ENCODE measurements at regions not wholly inside any gene's neighbourhood (a gene's known extent, or its start where the extent isn't known, plus 50 kb on each side); places are given as distances from the start of the nearest gene placed in this dataset.

GRCh38 chr1:193703655-193704054, 517.2 kb upstream of the B3GALT2 start:
- H3K36me3 Mint-ChIP-seq (ENCODE audit: insufficient read depth), result no peaks in the 10 kb centered on the region
- H3K4me1 Mint-ChIP-seq, result peaks cover 12% of the 10 kb centered on the region
- ATAC-seq (replicated peaks; ENCODE audit: extremely low read depth, poor library complexity, severe bottlenecking), result no peak
- H3K27ac Mint-ChIP-seq (ENCODE audit: low read depth), result no peak overlapping the region
- no peak for DNase-seq (ENCODE audit: low spot score in 2 of 2)
- no peak overlapping the region for H3K4me3 Mint-ChIP-seq
- no peaks in the 10 kb centered on the region for H3K9me3 Mint-ChIP-seq
- no peaks in the 10 kb centered on the region for H3K27me3 Mint-ChIP-seq

- Mint-ChIP-seq H3K27ac (ENCODE audit: low read depth) (no peak overlapping the region), H3K36me3 (ENCODE audit: insufficient read depth) (no peaks in the 10 kb centered on the region), H3K4me3 (no peak overlapping the region), H3K9me3 (no peaks in the 10 kb centered on the region), H3K27me3 (no peaks in the 10 kb centered on the region), H3K4me1 (peaks cover 8% of the 10 kb centered on the region)
- DNase-seq (ENCODE audit: low spot score in 2 of 2) (no peak), ATAC-seq (replicated peaks; ENCODE audit: extremely low read depth, poor library complexity, severe bottlenecking) (no peak)
Measured at GRCh38 chr1:193703121-193703520, 516.7 kb upstream of the B3GALT2 start.

GRCh38 chr1:193701759-193702158, 515.3 kb upstream of the B3GALT2 start:
- ATAC-seq (replicated peaks; ENCODE audit: extremely low read depth, poor library complexity, severe bottlenecking) (no peak), DNase-seq (ENCODE audit: low spot score in 2 of 2) (no peak)
- Mint-ChIP-seq H3K9me3 (no peaks in the 10 kb centered on the region), H3K4me1 (no peaks in the 10 kb centered on the region), H3K27me3 (no peaks in the 10 kb centered on the region), H3K27ac (ENCODE audit: low read depth) (no peak overlapping the region), H3K36me3 (ENCODE audit: insufficient read depth) (no peaks in the 10 kb centered on the region), H3K4me3 (no peak overlapping the region)

- no peak for ATAC-seq (replicated peaks; ENCODE audit: extremely low read depth, poor library complexity, severe bottlenecking)
- Mint-ChIP-seq H3K4me3 (no peak overlapping the region), H3K36me3 (ENCODE audit: insufficient read depth) (no peaks in the 10 kb centered on the region), H3K27ac (ENCODE audit: low read depth) (no peak overlapping the region), H3K27me3 (no peaks in the 10 kb centered on the region), H3K4me1 (no peaks in the 10 kb centered on the region), H3K9me3 (no peaks in the 10 kb centered on the region)
- no peak for DNase-seq (ENCODE audit: low spot score in 2 of 2)
Measured at GRCh38 chr1:193700710-193701355, 514.4 kb upstream of the B3GALT2 start.

GRCh38 chr1:193699261-193699660, 512.8 kb upstream of the B3GALT2 start:
- H3K9me3 Mint-ChIP-seq, result no peaks in the 10 kb centered on the region
- ATAC-seq (replicated peaks; ENCODE audit: extremely low read depth, poor library complexity, severe bottlenecking) (no peak), DNase-seq (ENCODE audit: low spot score in 2 of 2) (no peak)
- H3K27me3 Mint-ChIP-seq, result no peaks in the 10 kb centered on the region
- H3K27ac Mint-ChIP-seq (ENCODE audit: low read depth), result no peak overlapping the region
- no peaks in the 10 kb centered on the region for H3K36me3 Mint-ChIP-seq (ENCODE audit: insufficient read depth)
- no peaks in the 10 kb centered on the region for H3K4me1 Mint-ChIP-seq
- H3K4me3 Mint-ChIP-seq, result no peak overlapping the region

GRCh38 chr1:193697776-193698175, 511.4 kb upstream of the B3GALT2 start:
- H3K9me3 Mint-ChIP-seq, result no peaks in the 10 kb centered on the region
- no peaks in the 10 kb centered on the region for H3K27me3 Mint-ChIP-seq
- H3K4me3 Mint-ChIP-seq, result no peak overlapping the region
- no peak overlapping the region for H3K27ac Mint-ChIP-seq (ENCODE audit: low read depth)
- H3K4me1 Mint-ChIP-seq, result no peaks in the 10 kb centered on the region
- ATAC-seq (replicated peaks; ENCODE audit: extremely low read depth, poor library complexity, severe bottlenecking), result no peak
- no peak for DNase-seq (ENCODE audit: low spot score in 2 of 2)
- no peaks in the 10 kb centered on the region for H3K36me3 Mint-ChIP-seq (ENCODE audit: insufficient read depth)

- no peak overlapping the region for H3K4me3 Mint-ChIP-seq
- ATAC-seq (replicated peaks; ENCODE audit: extremely low read depth, poor library complexity, severe bottlenecking) (no peak), DNase-seq (ENCODE audit: low spot score in 2 of 2) (no peak)
Measured at GRCh38 chr1:193697115-193697762, 510.8 kb upstream of the B3GALT2 start.

GRCh38 chr1:193694741-193695140, 508.3 kb upstream of the B3GALT2 start:
- no peaks in the 10 kb centered on the region for H3K4me1 Mint-ChIP-seq
- no peak for ATAC-seq (replicated peaks; ENCODE audit: extremely low read depth, poor library complexity, severe bottlenecking)
- H3K27me3 Mint-ChIP-seq, result no peaks in the 10 kb centered on the region
- H3K9me3 Mint-ChIP-seq, result no peaks in the 10 kb centered on the region
- H3K4me3 Mint-ChIP-seq, result no peak overlapping the region
- no peak overlapping the region for H3K27ac Mint-ChIP-seq (ENCODE audit: low read depth)
- H3K36me3 Mint-ChIP-seq (ENCODE audit: insufficient read depth), result no peaks in the 10 kb centered on the region
- DNase-seq (ENCODE audit: low spot score in 2 of 2), result no peak

More at GRCh38 chr1:193697115-193697762, 510.8 kb upstream of the B3GALT2 start:
- Mint-ChIP-seq H3K27ac (ENCODE audit: low read depth) (no peak overlapping the region), H3K9me3 (no peaks in the 10 kb centered on the region), H3K4me1 (no peaks in the 10 kb centered on the region), H3K36me3 (ENCODE audit: insufficient read depth) (no peaks in the 10 kb centered on the region), H3K27me3 (no peaks in the 10 kb centered on the region)

- DNase-seq (ENCODE audit: low spot score in 2 of 2) (no peak), ATAC-seq (replicated peaks; ENCODE audit: extremely low read depth, poor library complexity, severe bottlenecking) (no peak)
- H3K27me3 Mint-ChIP-seq, result no peaks in the 10 kb centered on the region
Measured at GRCh38 chr1:193685986-193686385, 499.6 kb upstream of the B3GALT2 start.

GRCh38 chr1:193681422-193681821, 495.0 kb upstream of the B3GALT2 start:
- Mint-ChIP-seq H3K4me3 (no peak overlapping the region), H3K36me3 (ENCODE audit: insufficient read depth) (peaks cover 2% of the 10 kb centered on the region), H3K9me3 (no peaks in the 10 kb centered on the region), H3K4me1 (no peaks in the 10 kb centered on the region), H3K27me3 (no peaks in the 10 kb centered on the region), H3K27ac (ENCODE audit: low read depth) (no peak overlapping the region)
- ATAC-seq (replicated peaks; ENCODE audit: extremely low read depth, poor library complexity, severe bottlenecking), result no peak
- no peak for DNase-seq (ENCODE audit: low spot score in 2 of 2)

More at GRCh38 chr1:193685986-193686385, 499.6 kb upstream of the B3GALT2 start:
- Mint-ChIP-seq H3K36me3 (ENCODE audit: insufficient read depth) (peaks cover 2% of the 10 kb centered on the region), H3K27ac (ENCODE audit: low read depth) (no peak overlapping the region), H3K4me1 (no peaks in the 10 kb centered on the region), H3K9me3 (no peaks in the 10 kb centered on the region), H3K4me3 (no peak overlapping the region)

GRCh38 chr1:193680924-193681316, 494.5 kb upstream of the B3GALT2 start:
- H3K36me3 Mint-ChIP-seq (ENCODE audit: insufficient read depth), result peaks cover 2% of the 10 kb centered on the region
- DNase-seq (ENCODE audit: low spot score in 2 of 2), result no peak
- H3K27ac Mint-ChIP-seq (ENCODE audit: low read depth), result no peak overlapping the region
- no peak for ATAC-seq (replicated peaks; ENCODE audit: extremely low read depth, poor library complexity, severe bottlenecking)
- no peaks in the 10 kb centered on the region for H3K4me1 Mint-ChIP-seq
- H3K9me3 Mint-ChIP-seq, result no peaks in the 10 kb centered on the region
- H3K27me3 Mint-ChIP-seq, result no peaks in the 10 kb centered on the region
- H3K4me3 Mint-ChIP-seq, result no peak overlapping the region

GRCh38 chr1:193680247-193680923, 494.0 kb upstream of the B3GALT2 start:
- Mint-ChIP-seq H3K36me3 (ENCODE audit: insufficient read depth) (peaks cover 2% of the 10 kb centered on the region), H3K27me3 (no peaks in the 10 kb centered on the region), H3K27ac (ENCODE audit: low read depth) (no peak overlapping the region), H3K4me1 (no peaks in the 10 kb centered on the region), H3K4me3 (no peak overlapping the region), H3K9me3 (no peaks in the 10 kb centered on the region)
- ATAC-seq (replicated peaks; ENCODE audit: extremely low read depth, poor library complexity, severe bottlenecking) (no peak), DNase-seq (ENCODE audit: low spot score in 2 of 2) (no peak)

GRCh38 chr1:193677874-193678273, 491.5 kb upstream of the B3GALT2 start:
- Mint-ChIP-seq H3K4me1 (no peaks in the 10 kb centered on the region), H3K9me3 (no peaks in the 10 kb centered on the region), H3K36me3 (ENCODE audit: insufficient read depth) (peaks cover 2% of the 10 kb centered on the region), H3K27me3 (no peaks in the 10 kb centered on the region), H3K27ac (ENCODE audit: low read depth) (no peak overlapping the region), H3K4me3 (no peak overlapping the region)
- DNase-seq (ENCODE audit: low spot score in 2 of 2) (no peak), ATAC-seq (replicated peaks; ENCODE audit: extremely low read depth, poor library complexity, severe bottlenecking) (no peak)
